ENCODE measurements at regions not wholly inside any gene's neighbourhood (a gene's known extent, or its start where the extent isn't known, plus 50 kb on each side); places are given as distances from the start of the nearest gene placed in this dataset.

DNA sequence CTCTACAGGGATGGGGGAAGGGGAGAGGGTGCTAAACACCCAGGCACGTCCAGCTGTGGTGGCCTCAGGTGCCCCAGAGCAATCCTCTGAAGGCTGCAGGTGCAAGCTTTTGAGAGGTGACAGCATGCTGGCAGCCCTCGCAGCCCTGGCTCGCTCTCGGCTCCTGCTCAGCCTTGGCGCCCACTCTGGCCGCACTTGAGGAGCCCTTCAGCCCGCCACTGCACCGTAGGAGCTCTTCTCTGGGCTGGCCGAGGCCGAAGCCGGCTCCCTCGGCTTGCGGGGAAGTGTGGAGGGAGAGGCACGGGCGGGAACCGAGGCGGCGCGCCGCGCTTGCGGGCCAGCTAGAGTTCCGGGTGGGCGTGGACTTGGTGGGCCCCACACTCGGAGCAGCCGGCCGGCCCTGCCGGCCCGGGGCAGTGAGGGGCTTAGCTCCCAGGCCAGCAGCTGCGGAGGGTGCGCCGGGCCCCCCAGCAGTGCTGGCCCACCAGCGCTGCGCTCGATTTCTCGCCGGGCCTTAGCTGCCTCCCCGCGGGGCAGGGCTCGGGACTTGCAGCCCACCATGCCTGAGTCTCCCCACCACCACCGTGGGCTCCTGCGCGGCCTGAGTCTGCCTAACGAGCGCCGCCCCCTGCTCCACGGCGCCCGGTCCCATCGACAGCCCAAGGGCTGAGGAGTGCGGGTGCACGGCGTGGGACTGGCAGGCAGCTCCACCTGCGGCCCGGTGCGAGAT lies 112.1 kb downstream of the TRIM29 start:
- TF ChIP-seq, protein P1, sequence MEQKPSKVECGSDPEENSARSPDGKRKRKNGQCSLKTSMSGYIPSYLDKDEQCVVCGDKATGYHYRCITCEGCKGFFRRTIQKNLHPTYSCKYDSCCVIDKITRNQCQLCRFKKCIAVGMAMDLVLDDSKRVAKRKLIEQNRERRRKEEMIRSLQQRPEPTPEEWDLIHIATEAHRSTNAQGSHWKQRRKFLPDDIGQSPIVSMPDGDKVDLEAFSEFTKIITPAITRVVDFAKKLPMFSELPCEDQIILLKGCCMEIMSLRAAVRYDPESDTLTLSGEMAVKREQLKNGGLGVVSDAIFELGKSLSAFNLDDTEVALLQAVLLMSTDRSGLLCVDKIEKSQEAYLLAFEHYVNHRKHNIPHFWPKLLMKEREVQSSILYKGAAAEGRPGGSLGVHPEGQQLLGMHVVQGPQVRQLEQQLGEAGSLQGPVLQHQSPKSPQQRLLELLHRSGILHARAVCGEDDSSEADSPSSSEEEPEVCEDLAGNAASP (IDR thresholded peaks at IDR 0.05): no peak
- TF ChIP-seq EP300 (IDR thresholded peaks at IDR 0.05; ENCODE audit: low read length) (no peak), CXXC5 (CRISPR knock-in tag; IDR thresholded peaks at IDR 0.05) (no peak), SRSF3 (IDR thresholded peaks at IDR 0.05; ENCODE audit: insufficient read depth, low read length) (no peak), EZH2 (IDR thresholded peaks at IDR 0.05; ENCODE audit: borderline replicate concordance, low read depth, low read length) (no peak), POLR2AphosphoS5 (IDR thresholded peaks at IDR 0.05; ENCODE audit: control insufficient read depth, insufficient read depth, low read depth, low read length) (no peak), PHF21A (IDR thresholded peaks at IDR 0.05; ENCODE audit: borderline replicate concordance, low read depth) (no peak), SRSF9 (IDR thresholded peaks at IDR 0.05; ENCODE audit: borderline replicate concordance, low read depth, low read length) (no peak)
- TF ChIP-seq, protein P2, sequence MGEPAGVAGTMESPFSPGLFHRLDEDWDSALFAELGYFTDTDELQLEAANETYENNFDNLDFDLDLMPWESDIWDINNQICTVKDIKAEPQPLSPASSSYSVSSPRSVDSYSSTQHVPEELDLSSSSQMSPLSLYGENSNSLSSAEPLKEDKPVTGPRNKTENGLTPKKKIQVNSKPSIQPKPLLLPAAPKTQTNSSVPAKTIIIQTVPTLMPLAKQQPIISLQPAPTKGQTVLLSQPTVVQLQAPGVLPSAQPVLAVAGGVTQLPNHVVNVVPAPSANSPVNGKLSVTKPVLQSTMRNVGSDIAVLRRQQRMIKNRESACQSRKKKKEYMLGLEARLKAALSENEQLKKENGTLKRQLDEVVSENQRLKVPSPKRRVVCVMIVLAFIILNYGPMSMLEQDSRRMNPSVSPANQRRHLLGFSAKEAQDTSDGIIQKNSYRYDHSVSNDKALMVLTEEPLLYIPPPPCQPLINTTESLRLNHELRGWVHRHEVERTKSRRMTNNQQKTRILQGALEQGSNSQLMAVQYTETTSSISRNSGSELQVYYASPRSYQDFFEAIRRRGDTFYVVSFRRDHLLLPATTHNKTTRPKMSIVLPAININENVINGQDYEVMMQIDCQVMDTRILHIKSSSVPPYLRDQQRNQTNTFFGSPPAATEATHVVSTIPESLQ (CRISPR knock-in tag; IDR thresholded peaks at IDR 0.05): no peak
- TF ChIP-seq, protein P3, sequence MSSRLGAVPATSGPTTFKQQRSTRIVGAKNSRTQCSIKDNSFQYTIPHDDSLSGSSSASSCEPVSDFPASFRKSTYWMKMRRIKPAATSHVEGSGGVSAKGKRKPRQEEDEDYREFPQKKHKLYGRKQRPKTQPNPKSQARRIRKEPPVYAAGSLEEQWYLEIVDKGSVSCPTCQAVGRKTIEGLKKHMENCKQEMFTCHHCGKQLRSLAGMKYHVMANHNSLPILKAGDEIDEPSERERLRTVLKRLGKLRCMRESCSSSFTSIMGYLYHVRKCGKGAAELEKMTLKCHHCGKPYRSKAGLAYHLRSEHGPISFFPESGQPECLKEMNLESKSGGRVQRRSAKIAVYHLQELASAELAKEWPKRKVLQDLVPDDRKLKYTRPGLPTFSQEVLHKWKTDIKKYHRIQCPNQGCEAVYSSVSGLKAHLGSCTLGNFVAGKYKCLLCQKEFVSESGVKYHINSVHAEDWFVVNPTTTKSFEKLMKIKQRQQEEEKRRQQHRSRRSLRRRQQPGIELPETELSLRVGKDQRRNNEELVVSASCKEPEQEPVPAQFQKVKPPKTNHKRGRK (tag; IDR thresholded peaks at IDR 0.05): no peak

Data from K562 (cell line).